HG02623 (cell line): ENCODE measurements at regions not wholly inside any gene's neighbourhood (a gene's known extent, or its start where the extent isn't known, plus 50 kb on each side); places are given as distances from the start of the nearest gene placed in this dataset.
A peak's percentile ranks its signal among the peaks of the same experiment; 100 is the strongest.

Experiments used
- ATAC-seq: cut with Tn5 transposase; IDR thresholded peaks from one replicate; pipeline ENCODE4 v1.9.1; 2021; ENCODE audit warnings: moderate library complexity; ENCODE audit not compliant: unreplicated experiment

- ATAC-seq: no peak
Measured at GRCh38 chr5:120217001-120217400, 247.1 kb upstream of the PRR16 start.

GRCh38 chr5:120219988-120220387, 244.1 kb upstream of the PRR16 start:
- ATAC-seq: no peak

- ATAC-seq: no peak
Measured at GRCh38 chr5:120225524-120225923, 238.6 kb upstream of the PRR16 start.

DNA sequence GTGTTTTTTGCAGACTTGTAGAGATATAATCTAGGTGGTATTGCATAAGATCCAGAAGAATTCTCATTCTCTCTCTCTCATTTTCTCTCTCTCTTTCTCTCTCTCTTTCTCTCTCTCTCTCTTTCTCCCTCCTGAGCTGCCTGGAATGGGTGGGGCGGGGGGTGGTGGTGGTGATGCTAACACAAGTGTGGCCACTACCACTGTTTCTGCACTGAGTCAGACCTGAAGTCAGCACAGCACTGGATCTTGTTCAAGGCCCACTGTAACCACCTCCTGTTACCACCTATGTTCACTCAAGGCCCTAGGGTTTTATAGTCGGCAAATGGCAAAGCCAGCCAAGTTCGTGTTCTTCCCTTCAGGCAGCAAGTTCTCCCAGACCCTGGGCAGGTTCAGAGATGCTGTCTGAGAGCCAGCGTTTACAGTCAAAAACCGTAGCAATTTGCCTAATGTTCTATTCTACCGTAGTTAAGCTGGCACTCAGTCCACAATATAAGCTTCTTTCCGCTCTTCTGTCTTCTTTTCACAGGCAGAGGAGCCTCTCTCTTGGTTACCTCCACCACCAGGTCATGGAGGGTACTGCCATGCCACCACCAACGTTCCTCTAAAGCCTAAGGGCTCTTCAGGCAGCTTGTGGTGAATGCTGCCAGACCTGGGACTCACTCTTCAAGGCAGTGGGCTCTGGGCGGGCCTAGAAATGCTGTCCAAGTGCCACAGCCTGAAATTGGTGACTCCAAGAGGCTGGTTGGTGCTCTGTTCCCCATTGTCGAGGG, 235.7 kb upstream of the PRR16 start:
- ATAC-seq: no peak

GRCh38 chr5:120229036-120229435, 235.1 kb upstream of the PRR16 start:
- no peak for ATAC-seq

GRCh38 chr5:120231563-120231962, 232.5 kb upstream of the PRR16 start:
- ATAC-seq: no peak

DNA sequence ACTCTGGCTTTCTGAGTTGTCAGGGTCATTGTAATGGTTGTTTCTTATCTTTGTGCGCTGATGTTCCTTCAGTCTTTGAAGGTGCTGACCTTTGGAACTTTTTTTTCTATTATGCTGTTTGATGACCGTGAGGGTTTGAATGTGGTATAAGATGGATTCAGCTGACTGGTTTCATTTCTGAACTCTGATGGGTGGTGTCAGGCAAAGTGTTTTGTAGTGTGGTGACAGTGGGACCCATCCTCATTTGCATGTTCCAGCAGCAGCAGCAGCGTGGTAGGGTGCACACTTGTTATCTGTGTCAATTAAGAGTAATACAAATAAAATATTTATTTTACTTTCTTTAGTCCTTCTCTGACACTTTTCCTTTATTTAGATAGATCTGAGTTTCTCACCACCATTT, 227.7 kb upstream of the PRR16 start:
- ATAC-seq: peak; percentile 45

DNA sequence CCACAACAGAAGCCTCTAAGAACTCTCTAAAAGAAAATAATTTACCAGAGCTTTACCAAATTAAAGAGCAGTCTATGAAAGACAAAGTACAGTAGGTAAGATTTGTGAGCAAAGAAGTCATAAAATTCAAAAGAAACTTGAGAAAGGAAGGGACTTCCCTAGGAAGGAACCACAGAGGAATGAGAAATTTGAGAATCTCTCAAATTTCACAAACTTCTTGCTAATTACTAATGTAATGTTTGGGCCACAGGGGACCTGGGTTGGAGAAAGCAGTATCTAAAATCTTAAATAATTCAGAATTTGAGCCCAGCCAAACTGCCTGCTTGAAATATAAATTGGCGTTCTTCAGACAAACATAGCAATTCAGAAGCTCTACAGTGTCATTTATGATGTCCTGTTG, 225.0 kb upstream of the PRR16 start:
- ATAC-seq: no peak

- no peak for ATAC-seq
Measured at GRCh38 chr5:120240706-120241105, 223.4 kb upstream of the PRR16 start.

GRCh38 chr5:120241400-120241799, 222.7 kb upstream of the PRR16 start:
- no peak for ATAC-seq

DNA sequence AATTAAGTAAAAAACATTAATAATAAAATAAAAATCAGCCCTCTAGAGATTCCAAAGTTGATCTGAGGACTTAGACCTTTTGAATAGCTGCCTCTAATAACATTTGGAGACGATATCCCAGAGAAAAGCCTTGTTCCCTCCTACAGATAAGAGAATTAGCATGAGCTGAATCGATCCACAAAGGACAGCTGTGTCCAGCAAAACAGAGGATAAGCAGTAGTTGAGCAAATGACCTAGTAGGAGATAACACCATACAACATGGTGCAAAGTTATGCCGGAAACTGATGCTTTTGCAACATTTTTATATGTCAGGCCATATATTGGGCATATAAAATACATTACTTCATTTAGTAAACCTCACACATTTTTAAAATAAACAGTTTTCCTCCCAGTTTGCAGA, 212.2 kb upstream of the PRR16 start:
- no peak for ATAC-seq

- ATAC-seq: no peak
Measured at GRCh38 chr5:120252839-120253238, 211.3 kb upstream of the PRR16 start.

GRCh38 chr5:120254385-120254784, 209.7 kb upstream of the PRR16 start:
- ATAC-seq: no peak

DNA sequence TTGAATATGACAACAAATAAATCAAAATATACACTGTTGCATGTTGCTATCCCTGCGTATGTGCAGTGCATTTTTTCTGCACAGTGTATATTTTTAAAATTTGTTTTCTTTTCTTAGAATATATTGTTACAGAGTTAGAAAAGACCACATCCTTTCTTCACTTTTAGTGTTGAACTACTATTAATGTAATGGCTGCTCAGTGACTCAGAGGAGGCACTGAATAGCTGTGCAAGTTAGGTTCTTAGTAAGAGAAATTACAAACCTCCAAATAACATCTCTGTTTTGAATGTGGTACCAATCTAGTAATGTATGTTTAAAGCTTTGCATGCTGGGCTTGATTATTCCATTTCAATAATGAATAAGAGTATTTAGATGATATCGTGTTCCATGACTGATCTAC, 208.9 kb upstream of the PRR16 start:
- no peak for ATAC-seq

DNA sequence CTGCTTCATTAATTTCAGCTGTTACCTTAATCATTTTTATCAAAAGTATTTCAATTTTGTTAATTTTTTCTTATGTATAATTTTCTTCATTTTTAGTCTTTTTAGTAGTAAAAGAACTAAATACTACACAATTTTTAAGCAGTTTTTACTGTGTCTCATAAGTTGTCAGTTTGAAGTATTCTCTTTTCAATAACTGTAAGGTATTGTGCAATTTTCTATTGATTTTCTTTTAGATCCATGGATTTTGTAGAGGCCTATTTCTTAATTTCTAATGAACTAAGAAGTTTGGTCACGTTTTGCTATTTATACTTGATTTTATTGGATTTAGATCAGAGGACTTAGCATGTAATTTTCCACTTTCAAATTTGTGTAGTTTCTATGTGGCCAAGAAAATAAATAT, 207.7 kb upstream of the PRR16 start:
- ATAC-seq: no peak

GRCh38 chr5:120257358-120257971, 206.6 kb upstream of the PRR16 start:
- no peak for ATAC-seq

DNA sequence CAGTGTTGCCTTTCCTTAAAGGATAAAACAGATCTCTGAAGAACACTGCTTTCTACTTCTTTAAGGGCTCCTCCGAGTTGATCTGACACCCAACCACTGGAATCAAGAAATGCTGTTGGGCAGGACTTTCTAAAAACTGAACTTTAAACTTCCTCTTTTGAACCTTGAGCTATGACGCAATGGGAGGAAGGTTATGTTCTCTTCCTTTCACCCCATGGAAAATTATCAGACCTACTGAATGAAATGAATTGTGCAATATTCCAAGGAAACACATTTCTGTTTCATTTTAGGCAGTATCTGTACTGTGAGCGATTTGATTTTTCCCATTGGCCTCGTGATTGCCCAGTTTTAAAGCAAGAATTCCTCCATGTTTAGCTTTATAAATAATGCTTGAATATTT, 206.0 kb upstream of the PRR16 start:
- ATAC-seq: peak; percentile 39

- no peak for ATAC-seq
Measured at GRCh38 chr5:120260651-120261050, 203.4 kb upstream of the PRR16 start.

- ATAC-seq: no peak
Measured at GRCh38 chr5:120270498-120270897, 193.6 kb upstream of the PRR16 start.

DNA sequence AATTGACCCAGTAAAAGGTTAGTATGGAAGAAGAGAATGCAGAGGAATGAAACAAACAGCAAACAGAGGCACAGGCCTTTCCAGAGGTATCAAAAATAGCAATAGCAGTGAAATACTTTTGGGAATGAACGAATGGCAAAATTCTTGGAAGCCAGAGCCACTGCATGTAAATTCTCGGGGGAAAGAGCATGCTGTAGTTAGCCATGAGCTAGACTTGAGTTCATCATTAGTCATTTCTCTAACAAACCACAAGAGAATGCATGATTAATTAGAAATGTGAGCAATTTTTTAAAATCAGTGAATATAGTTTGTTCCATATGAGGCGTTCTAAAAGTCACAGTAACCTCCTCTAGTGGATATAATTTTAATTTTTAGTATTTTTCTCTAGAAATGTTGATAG, 170.3 kb upstream of the PRR16 start:
- ATAC-seq: no peak

DNA sequence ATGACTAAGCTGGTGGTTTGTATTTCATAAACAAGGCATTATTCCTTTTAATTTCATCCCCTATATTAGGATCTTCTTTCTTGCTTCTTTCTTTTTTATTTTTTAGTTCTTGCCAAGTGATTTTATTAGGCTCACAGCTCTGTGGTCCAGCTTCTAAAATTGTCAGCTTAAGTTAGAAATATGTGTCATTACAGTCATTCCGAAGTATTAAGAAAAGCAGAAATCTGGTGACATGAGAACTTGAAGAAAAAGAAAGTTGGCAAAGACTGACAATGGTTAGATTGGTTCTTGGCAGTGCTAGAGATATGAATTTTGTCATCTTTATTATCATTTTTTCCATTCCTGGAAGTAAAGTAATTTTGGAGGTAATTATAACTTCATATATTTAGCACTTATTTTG, 166.5 kb upstream of the PRR16 start:
- no peak for ATAC-seq

DNA sequence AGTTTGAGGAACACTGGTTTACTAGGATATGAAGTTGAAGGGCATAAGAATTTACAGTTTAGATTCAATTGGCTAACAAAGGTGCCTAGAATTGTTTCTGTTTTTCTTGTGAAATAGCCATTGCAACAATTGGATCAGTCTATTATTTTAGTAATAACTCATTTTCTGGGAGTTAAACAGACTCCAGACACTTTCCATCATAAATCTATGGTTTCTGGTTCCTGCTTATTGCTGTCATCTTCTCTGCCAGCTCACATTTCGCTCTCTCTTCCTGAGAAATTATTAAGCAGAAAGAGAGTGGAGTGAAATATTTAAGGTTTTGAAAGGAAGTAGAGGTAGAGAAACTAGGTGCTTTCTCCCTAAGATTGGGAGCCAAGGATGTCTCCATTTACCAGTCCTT, 165.1 kb upstream of the PRR16 start:
- ATAC-seq: no peak

DNA sequence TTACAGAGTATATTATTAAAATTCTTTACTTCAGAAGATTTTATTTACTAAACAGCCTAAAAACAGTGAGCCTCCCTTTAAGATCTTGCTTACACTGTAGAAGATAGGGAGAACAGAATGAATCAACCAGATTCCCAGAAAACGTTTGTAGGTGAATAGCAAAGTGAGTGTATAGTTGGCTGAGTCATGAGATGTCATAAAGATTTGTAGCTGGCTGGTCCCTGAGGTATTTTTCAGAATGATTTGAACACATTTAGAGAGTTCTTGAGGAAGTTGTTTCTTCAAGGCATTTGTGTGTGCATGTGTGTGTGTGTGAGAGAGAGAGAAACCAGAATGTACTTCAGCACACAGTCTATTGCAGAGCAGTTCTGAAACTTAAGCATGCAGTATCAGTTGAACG, 159.4 kb upstream of the PRR16 start:
- no peak for ATAC-seq
